GM12878 (cell line): ENCODE measurements at regions not wholly inside any gene's neighbourhood (a gene's known extent, or its start where the extent isn't known, plus 50 kb on each side); places are given as distances from the start of the nearest gene placed in this dataset.
"Not testable (repeated sequence)": the region's sequence is repeated elsewhere in the genome, so short reads cannot be mapped to it uniquely, and the experiment has no call there.

Experiments used
- ATAC-seq: fragments of 200-7000 bp; cut with Tn5 transposase; 3 replicates; pipeline ENCODE4 v1.9.1; 2020; ENCODE audit warnings: mild to moderate bottlenecking, moderate library complexity
- BruUV-seq: library from RNA; stranded (reverse); fragments of 400-500 nt; replicated peaks from 2 replicates; lab custom pipeline; 2021; lab: Mats Ljungman, UMichigan
- CTCF ChIA-PET: fragments of 300-600 bp; sonication (Branson Sonifier 250); formaldehyde crosslinking; extraction: SDS; loops from one replicate; lab custom pipeline; 2021; ENCODE audit warnings: inconsistent platforms; lab: Yijun Ruan, JAX
- POLR2A ChIA-PET: fragments of 350-600 bp; formaldehyde crosslinking; extraction: SDS; loops from one replicate; lab custom pipeline; 2021; ENCODE audit warnings: inconsistent platforms; lab: Charles Lee
- RAD21 ChIA-PET: fragments of 300-600 bp; sonication (Branson Sonifier 250); formaldehyde crosslinking; loops from one replicate; lab custom pipeline; 2023; ENCODE audit warnings: antibody characterized with exemption; ENCODE audit not compliant: unreplicated experiment; lab: Charles Lee
- SMC1A ChIA-PET: fragments of 300-600 bp; sonication (Branson Sonifier 250); formaldehyde crosslinking; loops from one replicate; lab custom pipeline; 2023; ENCODE audit not compliant: unreplicated experiment, uncharacterized antibody; lab: Charles Lee
- DNase-seq: peaks from one replicate; pipeline ENCODE4 v3.0.0-alpha.2; 2011; ENCODE audit warnings: low read depth, low spot score
- FAIRE-seq: peaks from 3 replicates; lab custom pipeline; 2011; peaks lifted over from hg19 to GRCh38; lab: Jason Lieb, UNC
- H2AFZ ChIP-seq: 2 replicates; pipeline ENCODE4 v1.6.0; 2011; ENCODE audit warnings: low read depth, low read length, control low read depth; ENCODE audit not compliant: control insufficient read depth
- H3K27ac ChIP-seq: 2 replicates; pipeline ENCODE4 v1.5.1; 2011; ENCODE audit warnings: control low read depth; ENCODE audit not compliant: control insufficient read depth, insufficient read depth
- H3K27me3 ChIP-seq, 2 experiments: replicated peaks in 1 of 2; 2 replicates each; pipeline versions ENCODE4 v1.6.0 to v1.6.1; 2011; ENCODE audit warnings: low read length in 1 of 2; ENCODE audit not compliant: control insufficient read depth in 2 of 2, insufficient read depth in 2 of 2
- H3K36me3 ChIP-seq, 2 experiments: 2 replicates each; pipeline ENCODE4 v1.5.1; 2011; ENCODE audit warnings: low read length in 1 of 2; ENCODE audit not compliant: control insufficient read depth in 2 of 2, insufficient read depth in 2 of 2
- H3K4me1 ChIP-seq: 2 replicates; pipeline ENCODE4 v1.6.1; 2011; ENCODE audit warnings: mild to moderate bottlenecking, low read length, moderate library complexity, mixed read lengths; ENCODE audit not compliant: control insufficient read depth, insufficient read depth
- H3K4me2 ChIP-seq: 2 replicates; pipeline ENCODE4 v1.6.0; 2011; ENCODE audit warnings: control low read depth; ENCODE audit not compliant: control insufficient read depth, insufficient read depth
- H3K4me3 ChIP-seq: fragments of 200-600 bp; sonication (generic); 2 replicates; pipeline ENCODE4 v1.5.1; 2016
- H3K79me2 ChIP-seq: 2 replicates; pipeline ENCODE4 v1.6.0; 2011; ENCODE audit warnings: low read length; ENCODE audit not compliant: control insufficient read depth, insufficient read depth
- H3K9ac ChIP-seq: 2 replicates; pipeline ENCODE4 v1.8.0; 2011; ENCODE audit warnings: low read length, control low read depth, mixed read lengths; ENCODE audit not compliant: control insufficient read depth, insufficient read depth
- H3K9me3 ChIP-seq: replicated peaks from 3 replicates; pipeline ENCODE4 v1.5.1; 2011; ENCODE audit warnings: mild to moderate bottlenecking, low read length; ENCODE audit not compliant: control insufficient read depth, insufficient read depth
- H4K20me1 ChIP-seq: 2 replicates; pipeline ENCODE4 v1.6.0; 2011; ENCODE audit not compliant: control insufficient read depth, insufficient read depth
- CHD1 ChIP-seq: IDR thresholded peaks from 2 replicates; pipeline ENCODE4 v1.6.1; 2012; ENCODE audit warnings: low read depth, low read length, improper control_type of control experiment
- EED ChIP-seq: sonication (generic); IDR thresholded peaks from 2 replicates; pipeline ENCODE4 v1.6.1; 2016; ENCODE audit warnings: antibody characterized with exemption, low read depth
- NR2F1 ChIP-seq: fragments of 450-650 bp; conservative IDR thresholded peaks from 2 replicates; pipeline ENCODE4 v1.6.1; 2017; ENCODE audit warnings: mild to moderate bottlenecking
- PML ChIP-seq: IDR thresholded peaks from 2 replicates; pipeline ENCODE4 v1.6.1; 2012; ENCODE audit warnings: low read length, inconsistent platforms
- SIN3A ChIP-seq: IDR thresholded peaks from 2 replicates; pipeline ENCODE4 v1.6.1; 2012; ENCODE audit warnings: low read depth, low read length, improper control_type of control experiment
- SUZ12 ChIP-seq: fragments of 200-600 bp; sonication (generic); IDR thresholded peaks from one replicate; pipeline ENCODE4 v1.6.1; 2018; ENCODE audit warnings: antibody characterized with exemption, mild to moderate bottlenecking; ENCODE audit not compliant: unreplicated experiment
- ZNF274 ChIP-seq: IDR thresholded peaks from one replicate; pipeline ENCODE4 v1.8.0; 2011; ENCODE audit not compliant: insufficient read length, insufficient read depth
- WGBS: methylation state at CpG from one replicate; pipeline ENCODE4 v1.1.6; 2016; ENCODE audit warnings: low lambda C conversion rate; ENCODE audit not compliant: insufficient replicate concordance, insufficient coverage; ENCODE audit errors: missing lambda C conversion rate; 5-methylcytosine and 5-hydroxymethylcytosine counted together
- in situ Hi-C: fragments of 300-500 bp; cut with MboI; formaldehyde crosslinking; loops from 9 replicates; pipeline ENCODE4 v1.14.3; 2018; ENCODE audit warnings: mixed read lengths
- intact Hi-C: fragments of 100-400 bp; cut with micrococcal nuclease; formaldehyde crosslinking; loops from one replicate; pipeline ENCODE4 v1.14.2; 2022; ENCODE audit not compliant: unreplicated experiment
- TF ChIP-seq, protein P1 (sequence below): IDR thresholded peaks from 2 replicates; pipeline ENCODE4 v1.6.1; 2012; ENCODE audit warnings: low read length, inconsistent platforms
- TF ChIP-seq, protein P2 (sequence below): IDR thresholded peaks from 2 replicates; pipeline ENCODE4 v1.6.1; 2011; ENCODE audit warnings: low read depth, mild to moderate bottlenecking, low read length, moderate library complexity, borderline replicate concordance; ENCODE audit errors: extremely low read depth
- TF ChIP-seq, protein P3 (sequence below): fragments of 450-650 bp; IDR thresholded peaks from 2 replicates; pipeline ENCODE4 v1.6.1; 2017; ENCODE audit warnings: borderline replicate concordance

DNA sequence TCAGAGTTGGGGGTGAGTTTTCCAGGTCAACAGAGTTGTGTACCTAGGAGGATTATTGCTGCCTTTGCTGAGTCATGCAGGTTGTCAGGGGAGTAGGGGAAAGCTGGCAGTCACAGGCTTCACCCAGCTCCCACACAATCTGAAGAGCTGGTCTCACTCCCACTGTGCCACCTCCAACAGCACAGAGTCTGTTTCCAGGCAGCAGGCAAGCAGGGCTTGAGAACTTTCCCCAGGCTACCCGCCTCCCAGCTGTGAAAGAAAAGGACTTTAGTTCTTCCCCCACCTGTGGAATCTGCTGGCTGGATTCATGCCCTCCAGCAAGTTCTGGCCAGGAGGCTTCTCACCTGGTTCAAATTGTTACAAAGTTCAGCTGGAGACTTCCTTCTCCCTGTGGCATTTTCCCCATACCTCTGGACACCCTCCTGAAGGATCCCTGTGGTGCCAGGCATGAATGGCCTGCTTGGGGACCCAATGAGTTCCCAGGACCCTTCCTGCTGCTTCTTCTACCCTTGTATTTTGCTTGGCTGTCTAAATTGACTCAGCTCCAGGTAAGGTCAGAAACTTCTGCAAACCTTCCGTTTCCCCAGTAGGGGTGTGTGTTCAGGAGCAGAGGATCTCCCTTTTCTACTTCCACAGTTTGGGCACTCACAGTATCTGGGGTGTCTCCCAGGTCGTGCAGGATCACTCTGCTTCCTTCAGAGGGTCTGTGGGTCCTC lies 378.1 kb upstream of the MAN1A1 start:
- H3K4me1 ChIP-seq, result no peaks in the 10 kb centered on the region
- ATAC-seq (peak; percentile 41; the same call in 1 of the 3 replicates), FAIRE-seq (no peak), DNase-seq (no peak)
- POLR2A ChIA-PET, result no interaction called here
- BruUV-seq, result no TSS peak
- H3K79me2 ChIP-seq, result no peaks in the 10 kb centered on the region
- in situ Hi-C loops, result no loop called here
- no peaks in the 10 kb centered on the region for H3K9me3 ChIP-seq
- intact Hi-C loops, result no loop called here
- no peaks in the 10 kb centered on the region for H3K27me3 ChIP-seq
- CTCF ChIA-PET, result interaction anchor here (0.8 to 2.6 kb wide), 4 partner anchors 8 to 15 kb away, joined by 3 to 8 read pairs (median 5); no protein-coding TSS in a partner anchor
- WGBS, result 43% methylated on average over 3 of the region's 3 CpGs
- H3K4me2 ChIP-seq, result no peak overlapping the region
- no peaks in the 10 kb centered on the region for H3K36me3 ChIP-seq
- TF ChIP-seq, protein P1, sequence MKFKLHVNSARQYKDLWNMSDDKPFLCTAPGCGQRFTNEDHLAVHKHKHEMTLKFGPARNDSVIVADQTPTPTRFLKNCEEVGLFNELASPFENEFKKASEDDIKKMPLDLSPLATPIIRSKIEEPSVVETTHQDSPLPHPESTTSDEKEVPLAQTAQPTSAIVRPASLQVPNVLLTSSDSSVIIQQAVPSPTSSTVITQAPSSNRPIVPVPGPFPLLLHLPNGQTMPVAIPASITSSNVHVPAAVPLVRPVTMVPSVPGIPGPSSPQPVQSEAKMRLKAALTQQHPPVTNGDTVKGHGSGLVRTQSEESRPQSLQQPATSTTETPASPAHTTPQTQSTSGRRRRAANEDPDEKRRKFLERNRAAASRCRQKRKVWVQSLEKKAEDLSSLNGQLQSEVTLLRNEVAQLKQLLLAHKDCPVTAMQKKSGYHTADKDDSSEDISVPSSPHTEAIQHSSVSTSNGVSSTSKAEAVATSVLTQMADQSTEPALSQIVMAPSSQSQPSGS, result no peak
- no peak for TF ChIP-seq CHD1
- TF ChIP-seq PML, result no peak
- no peak for TF ChIP-seq ZNF274
- no peak for TF ChIP-seq SUZ12
- no peak for TF ChIP-seq EED
- no peak for TF ChIP-seq NR2F1
- TF ChIP-seq, protein P2, sequence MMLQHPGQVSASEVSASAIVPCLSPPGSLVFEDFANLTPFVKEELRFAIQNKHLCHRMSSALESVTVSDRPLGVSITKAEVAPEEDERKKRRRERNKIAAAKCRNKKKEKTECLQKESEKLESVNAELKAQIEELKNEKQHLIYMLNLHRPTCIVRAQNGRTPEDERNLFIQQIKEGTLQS, result no peak
- TF ChIP-seq, protein P3, sequence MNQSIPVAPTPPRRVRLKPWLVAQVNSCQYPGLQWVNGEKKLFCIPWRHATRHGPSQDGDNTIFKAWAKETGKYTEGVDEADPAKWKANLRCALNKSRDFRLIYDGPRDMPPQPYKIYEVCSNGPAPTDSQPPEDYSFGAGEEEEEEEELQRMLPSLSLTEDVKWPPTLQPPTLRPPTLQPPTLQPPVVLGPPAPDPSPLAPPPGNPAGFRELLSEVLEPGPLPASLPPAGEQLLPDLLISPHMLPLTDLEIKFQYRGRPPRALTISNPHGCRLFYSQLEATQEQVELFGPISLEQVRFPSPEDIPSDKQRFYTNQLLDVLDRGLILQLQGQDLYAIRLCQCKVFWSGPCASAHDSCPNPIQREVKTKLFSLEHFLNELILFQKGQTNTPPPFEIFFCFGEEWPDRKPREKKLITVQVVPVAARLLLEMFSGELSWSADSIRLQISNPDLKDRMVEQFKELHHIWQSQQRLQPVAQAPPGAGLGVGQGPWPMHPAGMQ, result no peak
- no peak for TF ChIP-seq SIN3A
- H2AFZ ChIP-seq, result no peak overlapping the region
- no peaks in the 10 kb centered on the region for H4K20me1 ChIP-seq
- no peak overlapping the region for H3K4me3 ChIP-seq
- H3K27ac ChIP-seq, result no peak overlapping the region
- SMC1A ChIA-PET, result interaction anchor here (0.6 to 1.6 kb wide), 6 partner anchors 8 to 377 kb away, joined by 3 to 8 read pairs (median 4); no protein-coding TSS in a partner anchor
- H3K9ac ChIP-seq, result no peak overlapping the region
- RAD21 ChIA-PET, result interaction anchor here (0.7 kb wide), 1 partner anchor 12 kb away, joined by 4 read pairs; no protein-coding TSS in a partner anchor

DNA sequence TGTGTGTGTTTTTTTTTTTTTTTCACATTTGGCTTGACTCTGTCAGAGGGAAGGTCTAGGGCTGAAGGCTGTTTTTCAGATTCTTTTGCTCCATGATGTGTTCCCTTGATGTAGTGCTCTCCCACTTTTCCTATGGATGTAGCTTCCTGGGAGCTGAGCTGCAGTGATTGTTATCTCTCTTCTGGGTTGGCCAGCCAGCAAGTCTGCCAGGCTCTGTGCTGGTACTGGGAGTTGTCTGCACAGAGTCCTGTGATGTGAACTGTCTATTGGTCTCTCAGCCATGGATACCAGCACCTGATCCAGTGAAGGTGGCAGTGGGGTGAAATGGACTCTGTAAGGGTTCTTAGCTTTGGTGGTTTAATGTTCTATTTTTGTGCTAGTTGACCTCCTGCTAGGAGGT lies 377.4 kb upstream of the MAN1A1 start:
- FAIRE-seq, BruUV-seq, intact Hi-C loops, in situ Hi-C loops, H4K20me1 ChIP-seq, H3K79me2 ChIP-seq, H3K36me3 ChIP-seq, H3K9ac ChIP-seq, ATAC-seq, H3K27ac ChIP-seq, H3K9me3 ChIP-seq, H3K4me2 ChIP-seq, H3K4me1 ChIP-seq, H3K27me3 ChIP-seq, DNase-seq, H3K4me3 ChIP-seq, H2AFZ ChIP-seq: not testable (repeated sequence)
- POLR2A ChIA-PET, result interaction anchor here (0.7 kb wide), 1 partner anchor 159 kb away, joined by 5 read pairs; no protein-coding TSS in a partner anchor
- SMC1A ChIA-PET, result interaction anchor here (0.6 to 1.6 kb wide), 3 partner anchors 9 to 376 kb away, joined by 3 to 6 read pairs (median 4); no protein-coding TSS in a partner anchor
- CTCF ChIA-PET, result interaction anchor here (2.2 to 2.6 kb wide), 2 partner anchors 12 to 16 kb away, joined by 7 to 8 read pairs; no protein-coding TSS in a partner anchor
- RAD21 ChIA-PET, result interaction anchor here (0.7 kb wide), 1 partner anchor 12 kb away, joined by 4 read pairs; no protein-coding TSS in a partner anchor
